NCI-H2227 (cell line): ENCODE measurements at regions not wholly inside any gene's neighbourhood (a gene's known extent, or its start where the extent isn't known, plus 50 kb on each side); places are given as distances from the start of the nearest gene placed in this dataset.
"Not testable (repeated sequence)": the region's sequence is repeated elsewhere in the genome, so short reads cannot be mapped to it uniquely, and the experiment has no call there.

ENCODE experiments used
- DNase-seq: peaks from one replicate; lab custom pipeline; 2025; ENCODE audit not compliant: unreplicated experiment; lab: John Stamatoyannopoulos, UW

DNA sequence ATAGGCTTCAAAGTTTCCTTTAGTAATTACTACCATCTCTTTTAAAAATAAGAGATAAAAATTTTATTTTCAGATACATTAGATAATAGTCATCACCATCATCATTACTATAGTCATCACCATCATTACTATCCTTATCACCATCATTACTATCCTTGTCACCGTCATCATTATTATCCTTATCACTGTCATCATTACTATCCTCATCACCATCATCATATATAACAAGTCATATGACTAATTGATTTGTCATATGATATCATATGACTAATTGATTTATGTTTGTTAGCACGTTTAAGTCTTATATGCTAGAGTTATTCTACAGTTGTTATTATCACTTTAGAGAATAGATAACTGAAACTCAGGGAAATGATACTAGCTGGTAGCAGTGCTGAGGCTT lies 382.1 kb upstream of the CDH18 start:
- no peak for DNase-seq

DNA sequence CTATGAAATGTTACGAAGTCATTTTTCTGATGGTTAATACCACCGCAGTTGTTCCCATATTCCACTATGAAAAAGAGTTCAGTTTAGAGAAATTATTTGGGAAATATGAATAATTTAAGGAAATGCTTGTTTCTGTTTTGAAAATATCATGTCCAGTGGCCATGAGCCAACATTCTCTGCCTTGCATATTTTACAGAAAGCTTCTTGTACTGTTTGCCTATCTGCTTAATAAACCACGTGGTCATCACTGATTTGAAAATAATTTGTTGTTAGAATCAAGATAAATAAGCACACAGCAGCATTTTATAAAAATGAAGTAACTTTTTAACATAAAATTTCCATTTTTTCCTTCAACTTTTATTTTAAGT lies 381.5 kb upstream of the CDH18 start:
- DNase-seq: no peak

DNA sequence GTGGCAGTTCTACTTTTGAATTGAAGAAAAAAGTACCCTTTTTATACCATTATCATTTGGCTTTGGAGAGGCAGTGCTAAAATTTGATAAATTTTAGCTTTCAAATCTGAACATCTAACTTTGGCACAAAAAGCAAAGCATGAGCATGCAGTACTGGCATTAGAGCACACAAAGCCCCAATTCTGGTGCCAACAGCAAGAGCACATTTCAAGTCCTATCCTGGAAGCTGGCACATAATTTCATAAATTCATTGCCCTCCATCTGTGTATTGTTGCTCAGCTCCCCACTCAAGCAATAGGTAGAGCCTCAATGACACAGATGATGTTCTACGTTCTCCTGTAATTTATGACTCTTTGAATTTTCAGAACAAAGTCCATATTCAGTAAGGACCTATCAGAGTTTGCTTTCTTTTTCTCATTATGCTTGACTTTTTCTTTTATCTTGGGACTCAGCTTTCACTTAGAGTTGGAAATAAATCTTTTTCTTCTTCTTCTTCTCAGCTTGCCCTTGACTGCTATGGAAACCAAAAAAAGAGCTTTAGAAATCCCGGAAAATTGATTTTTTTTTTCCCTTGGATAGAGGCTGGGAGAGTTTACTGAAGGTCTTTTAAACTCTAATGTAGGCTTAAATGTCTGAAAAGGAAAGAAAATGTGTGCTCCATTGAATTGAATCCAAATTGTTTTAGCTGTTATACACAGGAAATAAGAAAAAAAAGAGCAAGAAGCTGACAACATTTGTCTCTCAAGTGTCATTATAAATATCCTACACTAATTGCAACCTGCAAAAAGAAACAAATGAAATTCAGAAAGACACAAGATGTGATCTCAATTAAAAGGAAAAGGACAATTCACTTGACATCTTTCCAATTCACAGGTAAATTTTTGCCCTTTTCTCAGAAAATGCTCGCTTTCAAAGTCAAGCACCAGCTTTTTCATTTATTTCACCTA lies 380.8 kb upstream of the CDH18 start:
- DNase-seq: no peak

DNA sequence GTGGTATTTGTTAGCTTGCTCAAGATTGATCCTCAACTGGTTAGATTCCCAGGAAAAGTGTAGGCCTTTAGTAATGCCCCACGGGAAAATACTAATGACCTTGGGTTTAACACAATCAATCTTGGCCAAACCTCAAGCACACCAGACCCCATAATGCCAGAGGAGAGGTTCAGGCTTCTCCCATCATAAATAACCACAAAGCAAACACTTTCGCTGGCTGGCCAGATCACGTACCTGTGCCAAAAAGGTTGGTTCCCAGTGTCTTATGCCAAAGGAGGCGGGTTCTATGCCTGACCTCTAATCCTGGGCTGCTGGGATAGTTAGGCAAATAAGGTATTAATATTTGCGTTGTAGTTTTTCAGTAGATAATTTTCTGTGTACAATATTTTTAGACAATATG lies 379.2 kb upstream of the CDH18 start:
- DNase-seq: no peak

DNA sequence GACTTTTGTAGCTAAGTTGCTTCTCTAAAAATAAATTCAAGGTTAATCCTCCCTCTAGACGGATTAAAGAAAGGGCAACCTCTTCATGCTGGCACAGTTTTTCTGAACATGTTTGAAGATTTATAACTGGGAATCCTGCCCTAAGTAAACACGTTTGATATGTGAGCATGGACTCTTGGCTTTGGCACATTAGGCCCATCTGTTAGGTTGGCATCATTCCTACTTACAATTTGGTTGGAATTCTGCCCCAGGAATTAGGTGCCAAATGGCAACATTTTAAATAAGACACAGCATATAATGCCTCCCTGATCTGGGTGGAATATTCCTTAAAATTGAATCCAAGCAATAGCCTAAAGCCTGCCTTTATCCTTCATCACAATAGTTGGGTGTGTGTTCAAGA lies 372.3 kb upstream of the CDH18 start:
- no peak for DNase-seq

DNA sequence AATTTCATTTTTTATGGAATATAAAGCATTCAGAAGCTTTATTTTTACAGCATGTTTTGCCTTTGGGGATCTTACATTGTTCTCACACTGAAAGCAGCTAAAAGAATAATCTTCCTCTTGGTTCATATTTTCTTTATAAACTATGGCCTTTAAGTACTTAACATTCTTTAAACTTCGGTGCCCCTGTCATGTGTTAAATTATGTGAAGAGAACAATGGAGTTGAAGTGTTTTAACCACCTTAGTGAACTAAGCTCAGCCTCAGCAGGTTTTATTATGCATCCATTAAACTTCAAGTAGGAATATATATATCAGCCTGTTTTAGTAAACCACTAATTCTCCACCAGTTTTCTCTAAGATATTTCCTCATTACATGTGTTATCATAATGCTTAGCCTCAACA lies 371.4 kb upstream of the CDH18 start:
- no peak for DNase-seq

DNA sequence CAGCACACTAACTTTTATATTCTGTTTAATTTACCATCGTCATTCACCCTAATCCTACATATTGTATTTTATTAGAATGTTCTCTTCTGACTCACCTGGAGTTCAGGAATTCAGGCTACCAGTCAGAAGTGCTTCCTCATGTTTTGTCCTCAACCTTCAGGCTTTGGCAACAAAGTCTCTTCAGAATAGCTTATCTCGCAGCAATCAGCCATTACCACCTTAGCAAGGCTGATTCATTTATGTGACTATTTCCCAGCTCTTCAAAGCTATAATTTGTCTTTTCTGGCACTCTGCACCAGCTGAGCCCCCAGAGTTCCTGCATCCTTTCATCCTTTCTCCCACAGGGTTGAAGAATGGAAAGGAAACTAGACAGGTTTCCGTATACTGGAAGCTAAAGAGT lies 365.5 kb upstream of the CDH18 start:
- no peak for DNase-seq

DNA sequence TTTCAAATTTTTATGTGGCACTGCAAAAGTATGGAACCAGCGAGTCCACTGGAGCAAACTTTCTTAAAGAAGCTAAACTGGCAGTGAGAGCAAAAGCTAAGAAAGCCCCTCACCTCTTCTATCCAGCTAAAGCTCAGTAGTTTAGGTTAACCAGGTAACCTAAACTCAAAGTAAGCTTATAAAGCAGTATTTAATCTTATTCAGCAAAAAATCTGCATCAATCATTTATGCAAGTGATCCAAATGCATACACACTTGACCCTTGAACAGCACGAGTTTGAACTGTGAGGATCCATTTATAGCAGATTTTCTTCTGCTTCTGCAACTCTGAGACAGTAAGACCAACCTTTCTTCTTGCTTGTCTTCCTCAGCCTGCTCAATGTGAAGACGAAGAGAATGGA lies 363.8 kb upstream of the CDH18 start:
- DNase-seq: no peak

DNA sequence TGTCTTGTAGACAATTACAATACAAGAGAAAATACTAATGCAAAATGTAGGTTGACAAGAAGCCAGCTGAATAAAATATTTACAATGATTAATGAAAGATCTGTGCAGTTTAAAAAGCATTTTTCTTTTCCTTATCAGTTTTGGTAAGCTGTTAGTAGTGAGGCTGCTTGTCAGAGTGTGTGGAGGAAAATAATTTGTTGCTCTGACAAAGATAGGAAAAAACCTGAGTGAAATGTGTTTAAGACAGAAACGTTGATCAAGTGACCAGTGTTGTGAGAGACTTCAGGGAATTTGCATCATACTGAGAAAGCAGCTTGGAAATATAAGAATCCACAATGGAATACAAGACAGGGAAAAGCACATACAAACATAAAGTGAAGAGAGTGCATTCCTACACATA lies 360.3 kb upstream of the CDH18 start:
- no peak for DNase-seq

DNA sequence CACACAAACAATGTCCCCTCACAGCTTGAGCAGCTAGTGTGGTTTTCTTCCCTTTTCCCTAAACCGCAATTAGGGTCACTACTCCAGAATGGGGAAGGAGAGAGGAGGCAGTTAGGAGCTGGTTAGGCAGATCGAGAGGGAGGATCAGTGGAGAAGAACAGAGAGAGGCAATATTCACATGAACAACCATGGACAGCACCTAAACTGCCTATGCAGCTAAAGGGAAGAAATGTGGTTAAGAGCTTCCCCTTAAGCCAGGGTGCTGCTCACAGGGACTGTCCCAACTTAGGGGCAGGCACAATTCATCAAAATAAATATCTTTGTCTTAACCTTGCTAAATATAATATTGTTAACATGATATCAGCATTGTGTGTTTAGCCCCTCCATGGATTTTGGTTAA lies 359.3 kb upstream of the CDH18 start:
- no peak for DNase-seq

DNA sequence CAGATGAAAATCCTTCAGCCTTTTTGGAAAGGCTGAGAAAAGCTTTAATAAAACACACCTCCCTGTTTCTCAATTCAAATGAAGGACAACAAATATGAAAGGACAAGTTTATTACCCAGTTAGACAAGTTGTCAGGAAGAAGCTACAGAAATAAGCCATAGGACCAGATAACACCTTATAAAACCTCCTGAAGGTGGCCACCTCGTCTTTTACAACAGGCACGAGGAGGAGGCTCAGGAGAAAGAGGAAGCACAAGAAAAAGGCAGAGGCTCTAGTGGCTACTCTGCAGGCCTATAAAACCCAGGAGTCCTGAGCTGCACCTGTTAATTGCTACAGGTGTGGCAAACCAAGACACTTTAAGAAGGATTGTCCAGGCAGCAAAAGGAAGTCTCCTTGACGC lies 352.1 kb upstream of the CDH18 start:
- DNase-seq: no peak

DNA sequence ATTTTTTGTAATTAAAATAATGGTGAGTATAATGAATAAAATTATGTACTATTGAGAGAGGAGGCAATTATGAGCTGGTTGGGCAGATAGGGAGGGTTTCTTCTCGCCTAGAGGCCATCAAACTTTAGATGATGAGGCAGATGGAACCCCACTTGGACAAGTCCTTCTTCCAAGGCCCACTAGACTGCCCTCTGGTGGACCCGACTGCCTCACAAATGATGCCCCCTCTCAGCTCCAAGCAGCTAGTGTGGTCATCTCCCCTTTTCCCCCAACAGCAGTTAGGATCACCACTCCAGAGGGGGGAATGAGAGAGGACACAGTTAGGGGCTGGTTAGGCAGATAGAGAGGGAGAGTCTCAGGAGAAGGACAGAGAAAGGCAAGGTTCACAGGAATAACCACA lies 348.0 kb upstream of the CDH18 start:
- no peak for DNase-seq

DNA sequence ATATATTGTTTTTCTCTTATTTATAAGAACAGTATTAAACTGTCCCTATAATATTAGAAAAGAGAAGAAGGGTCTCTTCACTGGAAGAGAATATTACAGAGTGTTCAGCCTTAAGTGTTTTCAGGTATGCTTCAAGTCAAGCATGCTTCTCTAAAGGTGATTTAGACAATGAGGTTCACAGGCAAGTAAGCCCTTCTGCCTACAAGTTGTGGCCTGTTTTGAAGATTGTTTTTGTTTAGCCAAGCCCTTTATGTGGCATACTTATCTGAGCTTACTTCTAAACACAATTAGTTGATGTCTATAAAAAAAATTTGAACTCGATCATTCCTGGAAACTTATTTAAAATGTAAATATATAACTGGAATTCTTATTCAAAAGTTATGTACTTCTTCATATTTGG lies 343.8 kb upstream of the CDH18 start:
- no peak for DNase-seq

DNA sequence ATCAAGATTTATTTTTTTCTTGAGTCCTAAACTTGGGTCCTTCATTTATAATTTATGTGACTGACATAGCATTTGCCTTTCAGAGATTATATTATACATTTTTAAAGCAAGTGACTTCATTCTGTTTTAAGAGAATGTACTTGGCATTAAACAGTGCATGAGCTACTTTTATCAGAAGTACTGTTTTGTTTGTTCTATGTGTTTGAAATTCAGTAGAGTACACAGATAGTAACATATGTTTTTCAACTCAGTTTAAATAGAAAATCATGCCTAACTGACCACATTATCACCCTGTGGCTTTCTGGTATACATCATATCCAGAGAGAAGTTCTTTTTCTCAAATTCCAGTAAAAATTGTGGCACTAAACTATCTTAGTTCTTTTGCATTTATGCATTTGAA lies 335.3 kb upstream of the CDH18 start:
- DNase-seq: no peak

DNA sequence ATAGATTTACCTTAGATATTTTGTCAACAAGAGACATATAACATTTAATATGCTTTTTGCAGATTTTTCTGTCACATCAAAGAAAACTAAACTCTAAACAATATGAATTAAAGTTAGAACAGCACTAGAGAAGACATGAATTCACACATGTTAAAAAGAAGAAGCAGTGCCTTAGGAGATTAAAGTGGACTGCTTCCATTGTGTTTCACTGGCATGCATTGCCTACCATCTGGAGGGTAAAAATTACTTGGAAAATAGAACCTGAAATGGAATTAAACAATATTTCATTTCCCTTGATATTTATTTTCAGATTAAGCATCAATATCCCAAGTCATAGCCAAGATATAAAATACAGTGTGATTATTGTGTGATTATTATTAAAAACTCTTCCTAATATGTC lies 319.4 kb upstream of the CDH18 start:
- no peak for DNase-seq

DNA sequence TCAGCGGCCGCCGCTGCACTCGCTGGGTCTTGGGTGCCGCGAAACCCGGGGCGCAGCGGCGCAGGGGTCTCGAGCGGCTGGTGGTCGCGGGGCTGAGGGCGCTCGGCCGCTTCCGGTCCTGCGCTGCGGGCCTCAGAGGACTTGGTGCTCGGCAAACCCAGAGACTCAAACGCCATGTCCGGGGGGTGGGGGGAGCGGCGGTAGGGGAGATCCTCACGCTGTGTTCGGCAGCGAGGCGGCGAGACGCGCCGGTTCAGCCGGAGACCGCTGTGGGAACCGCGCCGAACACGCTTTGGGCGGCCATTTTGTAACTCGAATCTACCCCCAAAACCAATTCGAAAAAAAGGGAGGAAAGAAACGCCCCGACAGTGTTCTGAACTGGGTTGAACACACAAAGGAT lies 317.5 kb upstream of the CDH18 start:
- peak; percentile 5 for DNase-seq

DNA sequence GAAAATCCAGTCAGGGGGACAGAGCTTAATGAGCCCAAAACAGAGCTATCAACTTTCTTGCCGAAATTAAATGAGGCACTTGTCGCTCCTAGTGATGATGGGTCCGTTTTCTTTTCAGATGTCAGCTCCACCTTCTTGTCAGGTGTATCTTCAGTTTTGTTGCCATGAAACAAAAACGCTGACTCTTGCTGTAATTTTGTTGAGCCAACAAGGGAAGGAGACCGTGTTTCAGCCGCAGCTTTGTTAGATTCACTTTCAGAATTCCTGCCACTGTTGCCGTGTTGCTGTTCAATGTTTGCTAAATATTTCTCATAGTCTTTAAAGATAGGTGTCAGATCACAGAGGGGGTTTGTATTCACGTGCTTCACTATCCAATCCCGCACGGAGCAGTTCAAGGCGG lies 316.6 kb upstream of the CDH18 start:
- not testable (repeated sequence) for DNase-seq

DNA sequence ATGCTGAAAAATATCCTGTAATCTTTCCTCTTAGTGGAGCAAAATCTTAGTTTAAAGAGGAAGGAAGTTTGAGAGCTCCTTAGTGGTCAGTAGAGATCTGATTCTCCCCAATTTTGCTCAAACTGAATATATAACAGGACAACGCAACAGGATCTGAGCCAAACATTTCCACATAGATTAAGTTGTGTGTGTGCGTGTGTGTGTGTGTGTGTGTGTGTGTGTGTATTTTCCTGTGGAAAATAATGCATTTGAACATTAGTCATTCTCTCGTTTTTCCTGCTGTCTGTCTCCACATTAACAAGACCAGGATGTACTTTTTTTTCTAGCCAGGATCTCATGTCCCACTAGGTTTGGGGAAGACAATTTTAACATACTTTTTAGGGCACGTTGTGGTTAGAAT lies 312.1 kb upstream of the CDH18 start:
- DNase-seq: no peak

DNA sequence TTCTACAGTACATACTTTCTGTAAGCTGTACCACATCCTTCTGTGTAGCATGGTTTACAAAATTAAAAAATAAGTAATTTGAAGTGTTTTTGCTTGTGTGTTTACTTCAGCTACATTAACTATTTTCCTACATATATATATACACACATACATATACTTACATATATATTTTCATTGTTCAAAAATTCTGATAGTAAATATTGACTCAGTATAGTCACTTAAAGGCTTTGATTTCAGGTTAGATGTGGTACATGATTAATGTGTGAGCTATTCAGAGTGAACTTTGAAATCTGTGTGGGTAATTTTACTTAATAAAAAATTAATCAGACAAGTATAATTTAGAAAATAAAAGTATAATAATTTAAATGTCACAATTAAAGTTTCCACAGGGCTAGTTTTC lies 306.7 kb upstream of the CDH18 start:
- DNase-seq: no peak

DNA sequence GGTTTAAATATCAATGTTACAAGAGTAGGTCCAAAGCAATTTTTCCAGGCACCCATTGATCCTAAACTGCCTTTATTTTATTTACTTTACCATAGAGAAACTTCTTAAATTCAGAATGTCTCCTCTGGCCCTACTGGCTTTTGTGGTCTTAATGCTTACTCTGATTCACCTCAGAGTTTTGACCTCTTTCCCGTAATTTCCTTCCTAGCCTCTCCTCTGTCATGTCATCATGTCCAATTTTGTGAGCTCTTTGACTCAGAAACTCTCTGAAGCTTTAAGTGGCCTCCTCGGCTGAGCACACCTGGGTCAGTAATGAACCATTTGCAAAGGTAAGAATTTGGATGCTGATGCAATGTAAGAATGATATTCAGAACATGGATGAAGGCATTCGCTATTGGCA lies 303.8 kb upstream of the CDH18 start:
- no peak for DNase-seq

DNA sequence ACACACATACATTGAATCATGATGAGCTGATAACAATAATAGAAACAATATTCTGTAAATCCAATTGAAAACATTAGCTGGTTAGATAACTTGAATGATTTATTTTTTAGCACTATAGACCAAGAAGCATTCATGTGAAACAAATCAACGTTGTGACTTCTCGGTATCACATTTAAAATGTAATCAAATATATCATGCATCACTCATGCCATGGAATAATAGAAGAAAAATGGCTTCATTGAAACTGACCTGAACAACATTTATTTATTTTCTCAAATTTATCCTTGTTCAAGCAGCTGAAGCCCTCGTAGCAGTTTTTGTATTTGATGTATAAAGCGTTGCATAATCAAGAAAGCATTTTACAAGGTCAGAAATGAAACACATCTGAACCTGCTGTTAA lies 299.6 kb upstream of the CDH18 start:
- no peak for DNase-seq

DNA sequence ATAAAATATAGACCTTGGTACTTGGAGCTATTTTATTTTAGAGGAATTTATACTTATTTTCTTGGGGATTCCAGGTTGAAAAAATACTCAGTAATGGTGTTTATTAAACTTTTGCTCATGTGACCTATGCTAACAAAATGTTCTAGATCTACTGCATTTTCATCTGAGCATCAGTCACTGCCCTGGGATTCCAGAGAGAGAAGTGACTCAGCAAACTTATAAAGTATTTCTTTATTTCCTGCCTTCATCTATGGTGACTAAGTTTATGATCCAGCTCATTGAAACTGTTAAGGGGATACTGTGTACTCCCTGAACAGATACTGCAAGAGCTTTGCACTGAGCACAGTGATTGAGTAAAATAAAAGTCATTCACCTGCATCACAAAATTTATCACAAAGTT lies 298.5 kb upstream of the CDH18 start:
- DNase-seq: no peak

DNA sequence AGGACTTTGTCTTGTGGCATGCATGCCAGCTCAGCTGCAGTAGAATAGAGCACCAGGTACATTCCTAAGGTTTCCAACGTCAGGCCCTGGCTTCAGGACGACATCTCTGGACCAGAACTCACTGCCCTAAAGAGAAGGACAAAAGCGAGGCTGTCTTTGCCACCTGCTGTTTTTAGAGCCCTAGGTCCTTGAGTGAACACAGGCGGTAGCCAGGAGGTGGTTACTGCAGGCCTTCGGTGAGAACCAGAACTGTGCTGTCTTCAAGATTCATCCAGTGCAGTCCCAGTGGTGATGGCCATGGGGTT lies 288.9 kb upstream of the CDH18 start:
- no peak for DNase-seq
